Neural cell (in vitro differentiated cells): ENCODE measurements at regions not wholly inside any gene's neighbourhood (a gene's known extent, or its start where the extent isn't known, plus 50 kb on each side); places are given as distances from the start of the nearest gene placed in this dataset.

Source experiments
- H2AFZ ChIP-seq: fragments of 200-600, 300-800 bp; sonication (generic), shearing (Covaris generic); 2 replicates; pipeline ENCODE4 v1.6.0; 2014; ENCODE audit warnings: low read depth, mild to moderate bottlenecking, antibody characterized with exemption, low read length, moderate library complexity
- H3F3A ChIP-seq: fragments of 200-600 bp; shearing (Covaris generic); 2 replicates; pipeline ENCODE4 v1.6.1; 2016; ENCODE audit warnings: mild to moderate bottlenecking, moderate library complexity, mixed read lengths, antibody characterized with exemption, low read length; ENCODE audit not compliant: insufficient read depth, poor library complexity, severe bottlenecking
- H3K27ac ChIP-seq: fragments of 200-600, 300-800 bp; sonication (generic), shearing (Covaris generic); 2 replicates; pipeline ENCODE4 v1.5.1; 2014; ENCODE audit warnings: mild to moderate bottlenecking, low read length, moderate library complexity
- H3K27me3 ChIP-seq: fragments of 300-800, 200-600 bp; sonication (generic), shearing (Covaris generic); 2 replicates; pipeline ENCODE4 v1.6.0; 2014; ENCODE audit warnings: mild to moderate bottlenecking, low read depth, low read length, moderate library complexity; ENCODE audit not compliant: insufficient read depth
- H3K36me3 ChIP-seq: fragments of 300-800, 200-600 bp; sonication (generic), shearing (Covaris generic); 2 replicates; pipeline ENCODE4 v1.5.1; 2014; ENCODE audit warnings: mild to moderate bottlenecking, antibody characterized with exemption, low read length, moderate library complexity; ENCODE audit not compliant: insufficient read depth
- H3K4me2 ChIP-seq: fragments of 300-800, 200-600 bp; sonication (generic), shearing (Covaris generic); 2 replicates; pipeline ENCODE4 v1.6.0; 2014; ENCODE audit warnings: mild to moderate bottlenecking, low read length
- H3K4me3 ChIP-seq: fragments of 300-800, 200-600 bp; sonication (generic), shearing (Covaris generic); 2 replicates; pipeline ENCODE4 v1.5.1; 2014; ENCODE audit warnings: mild to moderate bottlenecking, low read length, moderate library complexity
- H3K79me2 ChIP-seq: fragments of 200-600 bp; shearing (Covaris generic); replicated peaks from 2 replicates; pipeline ENCODE4 v1.6.0; 2014; ENCODE audit warnings: mild to moderate bottlenecking, low read length, moderate library complexity; ENCODE audit not compliant: insufficient read depth
- H3K9ac ChIP-seq: fragments of 300-800, 200-600 bp; sonication (generic), shearing (Covaris generic); 2 replicates; pipeline ENCODE4 v1.6.1; 2016; ENCODE audit warnings: mild to moderate bottlenecking, low read length, mixed read lengths
- H3K9me2 ChIP-seq: fragments of 200-600 bp; shearing (Covaris generic); 2 replicates; pipeline ENCODE4 v1.6.1; 2016; ENCODE audit warnings: mild to moderate bottlenecking, low read length, mixed read lengths; ENCODE audit not compliant: insufficient read depth
- H3K9me3 ChIP-seq: fragments of 200-600, 300-800 bp; sonication (generic), shearing (Covaris generic); 2 replicates; pipeline ENCODE4 v1.6.1; 2016; ENCODE audit warnings: mild to moderate bottlenecking, mixed run types, low read length, moderate library complexity, mixed read lengths
- H4K20me1 ChIP-seq: fragments of 200-600 bp; shearing (Covaris generic); 2 replicates; pipeline ENCODE4 v1.6.1; 2016; ENCODE audit warnings: mild to moderate bottlenecking, mixed run types; ENCODE audit not compliant: insufficient read depth
- CTCF ChIP-seq: fragments of 450-650 bp; IDR thresholded peaks from 2 replicates; pipeline ENCODE4 v1.5.1; 2014; ENCODE audit warnings: antibody characterized with exemption, mild to moderate bottlenecking, moderate library complexity; ENCODE audit not compliant: poor library complexity, severe bottlenecking
- EP300 ChIP-seq: fragments of 450-650 bp; conservative IDR thresholded peaks from 2 replicates; pipeline ENCODE4 v1.6.1; 2014; ENCODE audit warnings: antibody characterized with exemption, mild to moderate bottlenecking, moderate library complexity; ENCODE audit not compliant: poor library complexity, severe bottlenecking
- EZH2 ChIP-seq: fragments of 200-600, 300-800 bp; shearing (Covaris generic), sonication (generic); IDR thresholded peaks from 2 replicates; pipeline ENCODE4 v1.6.1; 2014; ENCODE audit warnings: antibody characterized with exemption, low read length, borderline replicate concordance, mild to moderate bottlenecking; ENCODE audit not compliant: insufficient read depth, poor library complexity, severe bottlenecking
- MXI1 ChIP-seq: fragments of 450-650 bp; conservative IDR thresholded peaks from 2 replicates; pipeline ENCODE4 v1.6.1; 2014; ENCODE audit warnings: antibody characterized with exemption, mild to moderate bottlenecking; ENCODE audit not compliant: poor library complexity, severe bottlenecking
- POLR2AphosphoS5 ChIP-seq: IDR thresholded peaks from 2 replicates; pipeline ENCODE4 v1.6.1; 2012
- RAD21 ChIP-seq: fragments of 450-650 bp; conservative IDR thresholded peaks from 2 replicates; pipeline ENCODE4 v1.6.1; 2014; ENCODE audit warnings: antibody characterized with exemption, mild to moderate bottlenecking, moderate library complexity
- REST ChIP-seq: IDR thresholded peaks from 2 replicates; pipeline ENCODE4 v1.6.1; 2012; ENCODE audit warnings: borderline replicate concordance
- SMC3 ChIP-seq: fragments of 450-650 bp; conservative IDR thresholded peaks from 2 replicates; pipeline ENCODE4 v1.6.1; 2014; ENCODE audit warnings: antibody characterized with exemption, mild to moderate bottlenecking, moderate library complexity; ENCODE audit not compliant: poor library complexity
- TAF1 ChIP-seq: IDR thresholded peaks from 2 replicates; pipeline ENCODE4 v1.6.1; 2012; ENCODE audit warnings: low read depth

GRCh38 chr5:39513236-39513635 lies 88.5 kb upstream of the DAB2 start:
- Histone ChIP-seq H3K9me2 (no peaks in the 10 kb centered on the region), H3K4me3 (no peak overlapping the region), H3K4me2 (no peak overlapping the region), H3K9me3 (no peaks in the 10 kb centered on the region), H3K9ac (no peak overlapping the region), H3K36me3 (no peaks in the 10 kb centered on the region), H2AFZ (no peak overlapping the region), H3F3A (no peaks in the 10 kb centered on the region), H4K20me1 (no peaks in the 10 kb centered on the region), H3K79me2 (no peaks in the 10 kb centered on the region), H3K27me3 (no peaks in the 10 kb centered on the region), H3K27ac (no peak overlapping the region)
- TF ChIP-seq CTCF: no peak
- no peak for TF ChIP-seq REST
- TF ChIP-seq RAD21: no peak
- no peak for TF ChIP-seq TAF1
- TF ChIP-seq MXI1: no peak
- no peak for TF ChIP-seq SMC3
- no peak for TF ChIP-seq EP300
- TF ChIP-seq EZH2: no peak
- TF ChIP-seq POLR2AphosphoS5: no peak

GRCh38 chr5:39506211-39506610 lies 81.4 kb upstream of the DAB2 start:
- Histone ChIP-seq H3K36me3 (no peaks in the 10 kb centered on the region), H3K79me2 (no peaks in the 10 kb centered on the region), H3K27me3 (no peaks in the 10 kb centered on the region), H3F3A (no peaks in the 10 kb centered on the region), H2AFZ (no peak overlapping the region), H3K27ac (no peak overlapping the region), H3K9me3 (no peaks in the 10 kb centered on the region), H3K9ac (no peak overlapping the region), H3K9me2 (no peaks in the 10 kb centered on the region), H3K4me3 (no peak overlapping the region), H3K4me2 (no peak overlapping the region), H4K20me1 (no peaks in the 10 kb centered on the region)
- TF ChIP-seq CTCF (no peak), POLR2AphosphoS5 (no peak), RAD21 (no peak), TAF1 (no peak), EP300 (no peak), REST (no peak), MXI1 (no peak), SMC3 (no peak), EZH2 (no peak)
